T follicular helper cell (primary cell): ENCODE measurements at regions not wholly inside any gene's neighbourhood (a gene's known extent, or its start where the extent isn't known, plus 50 kb on each side); places are given as distances from the start of the nearest gene placed in this dataset.

ENCODE experiments used
- DNase-seq: peaks from one replicate; pipeline ENCODE4 v3.0.0-alpha.2; 2020; ENCODE audit warnings: low read depth

DNA sequence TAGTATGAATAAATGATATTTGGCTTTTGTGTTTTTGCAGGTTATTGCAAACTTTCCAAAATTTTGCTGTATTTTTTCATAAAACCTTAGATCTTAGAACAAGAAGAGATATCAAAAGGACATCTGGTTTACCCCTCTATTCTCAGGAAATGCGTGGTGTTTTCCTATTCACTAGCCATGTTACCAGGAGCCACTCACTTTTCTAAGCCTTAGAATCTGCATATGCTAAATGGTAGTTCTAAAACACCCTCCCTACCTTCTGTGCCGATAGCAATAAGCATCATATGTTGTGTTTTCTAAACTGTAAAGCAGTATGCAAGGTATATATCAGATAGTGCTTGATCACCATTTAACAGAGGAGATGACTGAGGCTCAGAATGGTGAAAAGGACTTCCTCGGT, 715.0 kb upstream of the CELF2 start:
- no peak for DNase-seq

DNA sequence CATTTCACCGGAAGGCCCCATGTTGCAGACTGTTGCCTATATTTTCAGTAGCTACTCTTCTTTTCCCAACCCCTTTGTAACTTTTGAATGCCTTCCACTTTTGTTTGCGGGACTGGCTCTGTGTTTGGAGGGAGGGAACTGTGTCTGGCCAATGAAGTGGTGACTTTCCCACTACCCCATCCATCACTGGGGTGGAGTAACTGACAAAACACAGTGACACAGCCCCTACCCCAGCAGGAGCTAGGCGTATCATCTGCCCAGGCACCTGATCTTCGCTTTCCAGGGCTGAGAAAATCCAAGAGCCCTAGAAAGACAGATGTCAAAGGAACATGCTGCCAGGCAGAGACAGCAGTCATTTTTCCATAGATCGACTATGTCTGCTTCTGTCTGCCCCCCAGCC, 710.6 kb upstream of the CELF2 start:
- DNase-seq: no peak

DNA sequence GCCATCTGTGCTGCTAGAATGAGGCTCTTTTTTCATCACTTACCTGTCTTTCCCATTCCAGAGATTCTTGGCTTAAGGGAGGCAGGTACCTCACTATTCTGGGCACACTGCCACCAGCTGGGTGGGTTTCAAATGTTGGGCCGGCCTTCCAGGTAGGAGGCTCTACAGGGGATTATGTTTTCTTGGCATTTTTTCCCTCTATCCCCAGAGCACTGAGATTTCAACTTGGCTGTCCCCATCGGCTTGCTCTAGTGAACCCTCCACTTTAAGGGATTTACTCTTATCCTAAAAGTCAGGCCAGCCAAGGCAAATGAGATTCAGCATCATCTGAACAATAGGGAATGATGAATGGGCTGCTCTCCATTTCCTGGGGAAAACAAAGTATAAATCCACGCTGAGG, 710.1 kb upstream of the CELF2 start:
- DNase-seq: no peak

DNA sequence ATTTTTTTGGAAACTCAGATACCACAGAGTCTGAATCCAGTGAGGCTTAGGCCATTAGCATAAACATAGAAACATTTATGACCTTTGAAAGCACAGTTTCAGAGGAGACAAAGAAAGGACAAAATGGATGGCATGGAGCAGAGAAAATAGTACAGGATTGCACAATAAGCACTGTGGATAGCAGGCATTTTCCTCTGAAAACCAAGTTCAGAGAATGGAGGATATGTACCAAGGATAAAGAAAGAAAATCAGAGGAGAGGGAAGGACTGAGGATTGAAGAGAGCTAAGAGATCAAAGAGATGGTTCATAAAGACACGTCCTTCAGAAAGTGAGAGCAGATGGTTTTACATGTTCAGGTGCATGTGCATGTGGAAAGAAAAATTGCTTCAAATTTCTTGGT, 707.2 kb upstream of the CELF2 start:
- DNase-seq: no peak

DNA sequence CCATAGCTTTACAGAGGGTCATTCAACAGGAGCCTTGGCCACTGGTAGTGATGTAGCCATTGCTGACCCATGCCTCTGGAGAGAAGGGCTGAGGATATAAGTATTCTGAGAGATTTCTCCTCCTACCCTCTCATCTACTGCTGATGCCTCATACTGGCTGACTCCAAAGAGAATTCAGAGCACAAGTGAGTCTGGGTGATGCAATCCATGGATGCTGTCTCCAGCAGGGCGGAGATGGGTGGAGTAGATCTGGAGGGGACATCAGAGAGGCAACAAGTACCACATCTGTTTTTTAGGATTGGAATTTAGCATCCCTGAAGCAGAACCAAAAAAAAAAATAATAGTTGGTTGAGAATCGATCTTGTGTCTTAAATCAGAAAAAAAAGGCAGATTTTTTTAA, 705.7 kb upstream of the CELF2 start:
- DNase-seq: no peak

DNA sequence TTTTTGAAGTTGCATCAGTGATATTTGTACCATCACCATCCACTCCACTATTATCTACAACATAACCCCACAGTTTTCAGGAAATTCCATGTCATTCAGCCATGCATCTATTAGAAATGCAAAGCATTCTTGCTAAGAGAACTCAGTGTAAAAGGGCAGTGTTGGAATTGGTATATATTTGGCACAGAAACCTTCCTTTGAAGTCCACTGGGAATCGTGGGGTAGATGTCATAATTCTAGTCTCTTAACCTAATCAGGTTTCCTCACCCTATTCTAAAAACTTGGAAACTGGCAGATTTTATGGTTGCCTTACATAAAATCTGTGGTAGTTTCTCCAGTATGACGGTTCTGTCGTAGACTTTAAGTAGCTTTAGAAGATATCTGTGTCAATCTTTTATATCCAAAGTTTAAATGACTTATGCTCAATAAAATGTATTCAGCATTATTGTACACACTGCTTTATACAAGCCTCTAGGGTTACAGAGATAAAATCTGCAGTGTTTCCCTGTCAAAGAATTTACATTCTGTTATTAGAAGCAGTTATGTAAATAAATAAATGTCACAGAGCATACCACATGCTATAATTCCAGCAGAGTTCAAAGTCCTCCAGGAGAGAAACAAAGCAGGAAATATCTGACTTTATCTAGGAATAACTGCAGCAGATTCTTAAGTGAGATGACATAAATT, 704.4 kb upstream of the CELF2 start:
- no peak for DNase-seq

DNA sequence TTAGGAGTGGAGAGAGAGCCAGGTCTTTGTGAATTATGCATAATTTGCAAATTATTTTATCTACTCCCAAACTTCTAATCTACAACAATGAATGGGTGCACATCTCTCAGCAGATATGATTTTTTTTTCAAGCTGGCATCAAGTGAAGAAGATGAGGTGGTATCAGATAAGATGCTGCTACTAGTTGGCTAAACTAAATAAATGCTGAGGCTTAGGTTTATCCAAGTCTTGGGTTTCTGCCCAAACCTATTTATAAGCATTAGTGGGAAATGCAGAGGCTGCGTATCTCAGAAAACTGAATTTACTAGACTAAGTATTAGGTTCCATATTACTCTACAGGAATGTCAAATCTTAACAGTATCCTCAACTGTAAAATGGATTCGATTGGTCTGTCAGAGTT, 703.0 kb upstream of the CELF2 start:
- no peak for DNase-seq

DNA sequence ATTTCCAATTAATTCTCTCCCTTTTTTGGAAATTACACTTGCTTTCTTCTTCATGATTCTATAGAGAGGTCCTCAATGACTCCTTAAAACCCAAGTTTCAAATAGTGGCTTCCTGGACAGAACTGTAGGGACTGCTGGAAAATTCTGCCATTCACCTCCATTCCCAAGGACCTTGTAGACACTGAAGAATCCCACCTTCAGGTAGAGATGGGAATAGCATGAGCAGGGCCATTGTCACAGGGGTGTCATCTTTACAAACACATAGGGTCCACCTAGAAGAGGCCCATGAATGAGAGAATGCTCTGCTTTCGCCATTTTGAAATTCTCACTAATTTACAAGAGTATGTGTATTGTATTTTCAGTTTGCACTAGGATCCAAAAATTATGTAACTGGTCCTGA, 701.7 kb upstream of the CELF2 start:
- DNase-seq: no peak

DNA sequence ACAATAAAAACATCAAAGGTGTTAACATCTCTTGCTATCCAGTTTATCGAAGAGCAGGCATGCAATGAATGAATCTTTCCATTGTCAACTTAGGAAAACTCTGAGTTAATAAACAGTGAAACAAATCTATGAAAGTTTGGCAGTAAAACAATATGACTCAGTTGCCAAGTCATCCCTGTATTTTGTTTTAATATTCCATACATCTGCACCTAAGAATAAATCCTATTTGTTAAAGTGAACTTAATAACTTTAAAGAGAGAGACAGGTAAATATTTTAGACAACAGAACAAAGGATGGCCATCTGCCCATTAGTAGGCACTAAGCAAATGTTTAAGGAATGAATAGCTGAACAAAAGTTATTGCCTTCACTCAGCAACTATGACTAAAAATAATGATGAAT, 700.5 kb upstream of the CELF2 start:
- no peak for DNase-seq

DNA sequence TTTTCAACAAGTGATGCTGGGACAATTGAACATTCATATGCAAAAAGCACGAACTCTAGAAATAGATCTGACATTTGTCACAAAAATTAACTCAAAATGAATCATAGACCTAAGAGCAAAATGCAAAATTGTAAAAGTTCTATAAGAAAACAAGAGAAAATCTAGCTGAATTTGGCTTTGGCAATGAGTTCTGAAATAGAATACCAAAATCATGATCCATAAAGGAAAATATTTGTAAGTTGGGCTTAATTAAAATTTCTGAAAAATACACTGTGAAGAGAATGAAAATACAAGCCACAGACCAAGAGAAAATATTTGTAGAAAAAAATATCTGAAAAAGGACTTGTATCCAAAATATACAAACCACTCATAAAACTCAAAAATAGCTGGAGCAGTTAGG, 698.8 kb upstream of the CELF2 start:
- no peak for DNase-seq

DNA sequence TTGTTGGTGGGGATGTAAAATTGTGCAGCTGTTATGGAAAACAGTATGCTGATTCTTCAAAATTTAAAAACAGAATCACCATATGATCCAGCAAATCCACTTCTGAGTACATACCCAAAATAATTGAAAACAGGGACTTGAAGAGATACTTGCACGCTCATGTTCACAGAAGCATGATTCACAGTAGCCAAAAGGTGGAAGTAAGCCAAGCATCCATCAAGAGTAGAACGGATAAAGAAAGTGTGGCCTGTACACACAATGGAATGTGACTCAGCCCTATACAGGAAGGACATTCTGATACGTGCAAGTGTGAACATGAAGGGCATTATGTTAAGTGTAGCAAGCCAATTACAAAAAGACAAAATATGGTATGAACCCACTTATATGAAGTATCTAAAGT, 696.7 kb upstream of the CELF2 start:
- no peak for DNase-seq

DNA sequence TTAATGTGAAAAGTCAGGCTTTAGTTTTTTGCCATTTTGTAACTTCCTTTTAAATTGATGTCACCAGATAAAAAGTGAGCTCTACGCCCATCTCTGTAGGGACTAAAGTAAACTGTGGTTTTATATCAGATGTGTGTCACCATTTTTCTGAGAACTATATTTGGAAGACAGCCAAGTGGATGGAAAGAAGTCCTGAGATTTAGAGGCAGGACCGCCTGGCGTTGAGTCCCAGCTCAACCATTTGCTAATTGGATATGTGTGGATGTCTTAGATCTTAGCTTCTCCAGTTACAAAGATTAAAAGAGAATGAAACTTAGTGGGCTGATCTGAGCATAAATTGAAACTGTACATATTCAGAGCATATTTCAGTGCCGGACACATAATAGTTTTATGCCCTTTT, 691.6 kb upstream of the CELF2 start:
- DNase-seq: no peak

DNA sequence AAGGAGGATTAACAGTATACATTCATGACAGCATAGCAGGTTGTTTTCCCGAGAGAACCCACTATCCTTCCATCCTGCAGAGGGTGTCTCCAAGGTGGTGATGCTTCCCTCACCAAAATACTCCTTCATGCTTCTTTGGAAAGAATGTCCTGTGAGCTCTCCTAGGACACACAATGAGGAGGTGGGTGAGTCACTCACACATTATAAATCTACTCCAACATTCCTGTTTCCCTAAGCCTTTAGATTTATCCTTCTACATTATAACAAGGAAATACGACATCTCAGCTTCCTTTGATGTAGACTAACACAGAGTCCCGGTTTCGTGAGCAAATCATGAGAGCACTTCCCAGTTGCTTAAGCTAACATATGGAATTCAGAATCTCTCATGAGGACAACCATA, 689.7 kb upstream of the CELF2 start:
- DNase-seq: no peak

DNA sequence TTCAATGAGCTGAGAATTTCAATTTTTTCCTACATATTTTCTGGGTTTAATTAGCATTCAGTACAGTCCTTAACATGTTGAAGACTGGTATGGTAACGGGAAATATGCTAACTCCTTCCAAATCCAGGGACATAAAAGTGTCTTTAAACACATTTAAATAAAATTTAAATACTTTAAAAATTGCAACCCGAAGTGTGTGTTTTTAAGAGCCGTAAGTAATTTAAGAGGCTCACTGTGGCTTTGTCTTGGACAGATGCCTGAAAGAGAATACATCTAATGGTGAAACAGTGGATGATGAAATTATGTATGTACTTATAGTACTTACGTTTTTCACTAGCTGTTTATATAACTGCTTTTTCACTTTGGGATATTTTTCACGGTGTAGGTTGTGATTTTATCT, 687.3 kb upstream of the CELF2 start:
- DNase-seq: no peak

DNA sequence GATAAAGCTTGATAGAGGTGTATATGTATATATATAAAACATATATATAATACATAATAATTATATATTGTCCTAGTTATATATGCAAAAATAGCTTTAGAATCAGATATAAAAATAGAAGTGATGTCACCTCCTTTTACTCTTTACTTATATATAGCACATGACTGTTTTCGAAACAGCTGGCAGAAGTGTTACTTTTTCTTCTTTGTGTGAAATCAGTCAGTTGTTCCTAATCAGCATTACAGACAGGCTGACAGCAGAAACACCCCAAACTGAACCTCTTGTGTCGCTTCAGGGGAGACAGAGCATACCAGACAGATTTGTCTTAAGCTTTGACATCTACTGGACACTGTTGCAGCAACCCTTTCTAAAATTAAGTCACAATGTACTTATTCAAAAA, 684.9 kb upstream of the CELF2 start:
- DNase-seq: no peak

DNA sequence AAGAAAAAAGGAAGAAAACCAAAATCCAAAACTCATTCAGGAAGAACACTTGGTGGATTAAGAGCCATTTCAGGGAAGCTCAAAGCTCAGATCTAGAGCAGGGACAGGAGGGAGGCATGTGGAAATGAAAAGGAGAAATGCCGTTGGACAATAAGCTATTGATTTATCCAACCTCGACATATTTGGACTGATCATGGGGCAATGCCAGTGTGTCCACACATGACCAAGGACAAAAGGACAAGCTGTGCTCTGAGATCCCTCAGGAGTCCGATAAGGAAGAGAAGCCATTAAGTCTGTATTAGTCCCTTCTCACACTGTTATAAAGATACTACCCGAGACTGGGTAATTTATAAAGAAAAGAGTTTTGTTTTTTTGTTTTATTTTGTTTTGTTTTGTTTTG, 684.0 kb upstream of the CELF2 start:
- no peak for DNase-seq

DNA sequence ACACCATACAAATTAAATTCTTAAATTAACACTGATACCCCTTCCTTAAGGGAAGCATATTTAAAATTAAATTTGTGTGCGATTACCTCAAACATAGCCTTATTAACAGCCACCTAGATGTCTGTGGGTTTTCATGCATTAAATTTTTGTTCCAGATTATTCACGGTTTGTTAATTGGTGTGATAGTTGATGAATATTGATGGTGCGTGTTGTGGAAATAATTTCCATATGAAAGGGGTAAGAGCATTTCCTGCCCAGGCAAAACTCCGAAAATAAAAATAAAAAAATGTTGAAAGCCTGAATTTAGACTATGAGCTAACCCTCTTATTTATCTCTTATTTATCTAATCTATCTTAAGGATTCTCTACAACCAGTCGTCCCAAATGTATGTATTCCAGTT, 679.3 kb upstream of the CELF2 start:
- no peak for DNase-seq

DNA sequence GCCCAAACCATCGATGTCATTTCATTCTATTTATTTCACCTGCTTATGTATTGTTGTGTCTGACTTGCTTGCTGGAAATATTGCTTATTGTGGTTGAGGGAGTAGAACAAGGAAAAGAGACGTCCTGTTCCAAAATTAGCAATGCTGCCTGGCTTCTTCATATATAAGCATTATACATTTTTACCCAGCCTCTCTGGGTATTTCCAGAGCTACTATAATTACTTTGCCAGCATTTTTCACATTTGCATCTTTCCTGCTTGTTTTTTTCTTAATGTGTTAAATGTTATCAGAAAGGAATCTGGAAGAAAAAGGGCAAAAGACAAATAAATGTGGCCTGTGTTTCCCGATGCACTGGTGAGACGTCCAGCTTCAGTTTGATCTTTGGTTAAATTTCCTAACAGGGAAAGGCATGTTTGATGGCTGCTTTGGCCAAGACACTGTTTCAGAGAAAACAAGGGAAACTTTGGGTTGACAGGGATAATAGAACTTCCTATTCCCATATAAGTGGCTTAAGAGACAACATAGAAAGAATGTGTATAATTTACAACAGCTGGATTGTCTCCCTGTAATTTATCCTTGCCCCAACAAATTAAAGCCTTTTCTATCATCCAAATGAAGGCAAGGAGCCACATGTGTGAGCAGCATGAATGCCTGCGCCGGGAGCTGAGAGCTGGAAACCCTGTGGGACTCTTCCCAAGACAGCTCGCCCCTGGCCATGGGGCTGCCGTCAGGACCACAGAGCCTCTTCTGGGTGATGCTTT, 671.1 kb upstream of the CELF2 start:
- DNase-seq: no peak

DNA sequence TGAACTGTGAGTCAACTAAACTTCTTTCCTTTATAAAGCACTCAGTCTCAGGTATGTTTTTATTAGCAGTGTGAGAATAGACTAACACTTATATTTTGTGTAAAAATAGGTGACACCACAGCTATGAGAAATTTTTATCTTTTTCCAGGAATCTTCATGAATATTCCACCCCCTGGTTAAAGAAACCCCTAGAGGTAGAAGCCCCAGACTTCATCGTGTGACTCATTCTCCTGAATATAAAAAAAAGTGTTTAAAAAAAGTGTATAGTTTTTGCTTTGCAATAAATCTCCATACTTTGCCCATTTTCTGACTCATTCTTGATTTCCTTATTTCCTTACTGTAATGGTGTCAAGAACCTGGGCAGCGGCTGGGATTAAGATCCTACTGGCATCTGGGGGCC, 667.6 kb upstream of the CELF2 start:
- no peak for DNase-seq

DNA sequence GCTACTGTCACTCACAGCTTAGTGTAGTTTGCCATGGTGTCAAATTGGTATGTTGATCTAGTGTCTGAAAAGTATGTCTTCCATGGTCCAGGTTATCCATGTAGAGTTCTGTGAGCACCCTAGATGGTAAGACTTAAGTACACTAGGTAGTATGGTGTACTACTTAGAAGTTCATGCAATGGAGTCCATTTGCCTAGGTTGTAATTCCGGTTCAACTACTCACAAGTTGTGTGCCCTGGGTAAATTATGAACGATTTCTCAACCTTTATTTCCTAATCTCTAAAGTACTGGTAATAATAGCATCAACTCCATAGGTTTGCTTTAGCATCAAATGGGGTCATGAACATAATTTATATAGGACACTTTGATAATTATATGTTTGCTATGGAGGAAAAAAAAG, 666.2 kb upstream of the CELF2 start:
- DNase-seq: no peak

DNA sequence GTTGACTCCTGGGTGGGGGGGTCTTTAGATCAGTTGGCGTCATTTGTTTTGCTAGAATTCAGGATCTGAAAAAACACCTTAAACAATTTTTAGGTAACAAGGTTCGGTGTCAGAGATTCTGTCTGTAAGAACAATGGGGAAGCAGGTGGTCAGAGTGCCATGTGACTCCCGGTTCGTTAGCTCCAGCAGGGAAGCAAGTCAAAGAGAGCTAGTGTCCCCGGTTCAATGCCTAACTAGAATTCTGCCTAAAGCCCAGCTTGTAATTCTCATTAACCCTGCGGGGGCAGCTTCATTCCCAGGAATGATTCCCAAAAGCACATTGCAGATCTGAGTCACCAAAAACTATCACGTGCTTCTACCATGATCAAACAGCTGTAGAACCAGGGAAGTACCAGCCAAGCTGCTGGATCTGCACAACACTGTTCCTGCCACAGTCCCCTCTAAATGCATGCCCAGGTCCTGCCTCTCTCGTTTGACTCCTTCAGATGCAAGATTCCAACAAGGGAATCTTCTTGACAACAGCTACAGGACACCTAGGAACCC, 664.3 kb upstream of the CELF2 start:
- no peak for DNase-seq

DNA sequence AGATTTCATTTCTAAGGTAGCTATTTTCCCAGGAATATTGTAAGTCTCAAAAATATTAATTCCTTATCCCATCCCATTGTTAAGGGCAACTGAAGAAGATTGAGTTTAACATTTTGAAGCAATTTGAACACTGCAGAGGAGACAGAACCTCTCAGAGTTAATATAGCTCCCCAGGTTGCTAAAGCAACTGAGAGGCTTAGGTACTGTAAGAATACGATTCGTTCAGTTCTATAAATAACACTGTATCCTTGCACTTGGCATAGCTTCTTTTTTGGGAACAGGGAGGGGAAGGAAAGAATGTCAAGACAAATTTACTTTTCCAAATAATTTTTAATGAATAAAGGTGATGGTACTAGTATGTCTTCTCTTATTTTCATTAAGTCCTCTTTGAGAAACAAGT, 658.4 kb upstream of the CELF2 start:
- DNase-seq: no peak

DNA sequence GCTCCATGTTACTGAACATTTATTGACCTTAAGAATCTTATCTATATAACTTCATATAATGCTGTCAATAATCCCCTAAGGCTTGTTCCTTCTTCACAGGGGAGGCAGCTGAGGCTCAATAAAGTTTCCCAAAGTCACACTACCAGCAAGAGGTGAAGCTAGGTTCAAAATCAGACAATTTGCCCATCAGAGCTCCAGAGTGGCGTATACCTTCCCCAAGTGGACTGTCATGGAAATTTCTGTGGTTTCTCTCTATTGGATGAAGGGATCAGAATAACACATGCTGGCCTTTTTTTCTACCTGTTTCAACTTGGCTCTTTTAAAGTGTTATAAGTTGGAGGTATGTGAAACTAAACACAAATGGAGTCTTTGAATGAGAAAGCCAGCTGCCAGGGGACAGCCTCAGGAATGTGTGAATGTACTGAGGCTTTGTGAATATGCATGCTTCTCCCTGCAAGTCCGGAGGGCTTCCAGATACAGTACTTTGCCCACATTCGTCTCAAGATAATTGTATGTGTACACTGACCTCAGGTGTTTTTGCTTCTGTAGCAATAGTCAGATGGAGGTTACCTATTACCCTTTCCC, 656.3 kb upstream of the CELF2 start:
- DNase-seq: no peak
